Tibial nerve (tissue), 3 donors: ENCODE measurements at regions not wholly inside any gene's neighbourhood (a gene's known extent, or its start where the extent isn't known, plus 50 kb on each side); places are given as distances from the start of the nearest gene placed in this dataset.

Source experiments
- POLR2A ChIP-seq, 2 donors: fragments of 450-650 bp; IDR thresholded peaks; one replicate each; pipeline ENCODE4 v1.6.1; 2017; ENCODE audit warnings: antibody characterized with exemption in 2 of 2, mild to moderate bottlenecking in 2 of 2, moderate library complexity in 2 of 2
- TF ChIP-seq, protein P1 (sequence below), 5 experiments: fragments of 200-600 bp in 3 of 5; fragments of 450-650 bp in 2 of 5; sonication (generic) in 3 of 5; IDR thresholded peaks; one replicate each; pipeline ENCODE4 v1.5.1; 2016 to 2019; ENCODE audit warnings: antibody characterized with exemption in 5 of 5, mild to moderate bottlenecking in 3 of 5, moderate library complexity in 2 of 5

DNA sequence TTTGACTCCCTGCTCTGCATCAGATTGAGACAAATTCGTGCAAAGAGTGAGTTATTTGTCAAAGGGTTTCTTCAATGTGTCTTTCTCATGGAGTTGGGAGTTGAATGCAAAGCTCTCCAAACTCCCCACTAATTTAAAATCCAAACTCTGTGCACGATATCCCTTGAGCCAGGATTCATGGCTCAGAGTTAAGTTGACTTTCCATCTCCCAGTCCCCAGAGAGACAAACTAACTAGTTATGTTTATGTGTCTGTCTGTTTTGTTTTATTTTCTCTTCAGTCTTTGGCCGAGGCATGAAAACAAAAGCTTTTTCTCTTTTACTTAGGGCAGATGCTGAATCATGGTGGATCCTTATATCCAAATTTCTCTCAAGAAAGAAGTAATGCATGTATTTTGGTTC, 570.0 kb upstream of the CDH5 start:
- TF ChIP-seq, protein P1, sequence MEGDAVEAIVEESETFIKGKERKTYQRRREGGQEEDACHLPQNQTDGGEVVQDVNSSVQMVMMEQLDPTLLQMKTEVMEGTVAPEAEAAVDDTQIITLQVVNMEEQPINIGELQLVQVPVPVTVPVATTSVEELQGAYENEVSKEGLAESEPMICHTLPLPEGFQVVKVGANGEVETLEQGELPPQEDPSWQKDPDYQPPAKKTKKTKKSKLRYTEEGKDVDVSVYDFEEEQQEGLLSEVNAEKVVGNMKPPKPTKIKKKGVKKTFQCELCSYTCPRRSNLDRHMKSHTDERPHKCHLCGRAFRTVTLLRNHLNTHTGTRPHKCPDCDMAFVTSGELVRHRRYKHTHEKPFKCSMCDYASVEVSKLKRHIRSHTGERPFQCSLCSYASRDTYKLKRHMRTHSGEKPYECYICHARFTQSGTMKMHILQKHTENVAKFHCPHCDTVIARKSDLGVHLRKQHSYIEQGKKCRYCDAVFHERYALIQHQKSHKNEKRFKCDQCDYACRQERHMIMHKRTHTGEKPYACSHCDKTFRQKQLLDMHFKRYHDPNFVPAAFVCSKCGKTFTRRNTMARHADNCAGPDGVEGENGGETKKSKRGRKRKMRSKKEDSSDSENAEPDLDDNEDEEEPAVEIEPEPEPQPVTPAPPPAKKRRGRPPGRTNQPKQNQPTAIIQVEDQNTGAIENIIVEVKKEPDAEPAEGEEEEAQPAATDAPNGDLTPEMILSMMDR (IDR thresholded peaks at IDR 0.05) = no peak
- TF ChIP-seq POLR2A (IDR thresholded peaks at IDR 0.05) = no peak
